GM12873 (cell line): ENCODE measurements at regions not wholly inside any gene's neighbourhood (a gene's known extent, or its start where the extent isn't known, plus 50 kb on each side); places are given as distances from the start of the nearest gene placed in this dataset.

Experiments used
- CTCF ChIP-seq: IDR thresholded peaks from 2 replicates; pipeline ENCODE4 v1.5.1; 2012; ENCODE audit warnings: low read depth, mild to moderate bottlenecking, moderate library complexity, low read length, control low read depth; ENCODE audit not compliant: insufficient read depth; ENCODE audit errors: missing control alignments

- TF ChIP-seq CTCF = no peak
Observed at GRCh38 chr2:150989969-150990368, 271.7 kb downstream of the RBM43 start.

- no peak for TF ChIP-seq CTCF
Observed at GRCh38 chr2:150985741-150986140, 275.9 kb downstream of the RBM43 start.

GRCh38 chr2:150983314-150983897 lies 278.3 kb downstream of the RBM43 start:
- TF ChIP-seq CTCF = no peak

GRCh38 chr2:150981826-150982225 lies 279.8 kb downstream of the RBM43 start:
- TF ChIP-seq CTCF = no peak

GRCh38 chr2:150978053-150978452 lies 283.6 kb downstream of the RBM43 start:
- TF ChIP-seq CTCF = no peak

- TF ChIP-seq CTCF = no peak
Observed at GRCh38 chr2:150977296-150977695, 284.4 kb downstream of the RBM43 start.

GRCh38 chr2:150976604-150977003 lies 285.1 kb downstream of the RBM43 start:
- TF ChIP-seq CTCF = no peak
